Activated B cell treated with CpG ODN at 0.5 μM for 24 hours (primary cell): ENCODE measurements at regions not wholly inside any gene's neighbourhood (a gene's known extent, or its start where the extent isn't known, plus 50 kb on each side); places are given as distances from the start of the nearest gene placed in this dataset.

ENCODE experiments used
- ATAC-seq: fragments of 200-7000 bp; cut with Tn5 transposase; one replicate; pipeline ENCODE4 v1.10.0; 2021; ENCODE audit warnings: low read depth, mild to moderate bottlenecking, moderate library complexity
- CTCF ChIA-PET: fragments of 350-600 bp; sonication (Branson Sonifier 250); formaldehyde crosslinking; loops from one replicate; lab custom pipeline; 2021; ENCODE audit warnings: antibody characterized with exemption; lab: Charles Lee
- POLR2A ChIA-PET: fragments of 350-600 bp; sonication (Branson Sonifier 250); formaldehyde crosslinking; loops from one replicate; lab custom pipeline; 2021; ENCODE audit warnings: antibody characterized with exemption; lab: Charles Lee
- DNase-seq: peaks from one replicate; pipeline ENCODE4 v3.0.0; 2022
- H3K27ac Mint-ChIP-seq: one replicate; pipeline ENCODE4 v1.8.0; 2020; ENCODE audit warnings: mixed read lengths
- H3K27me3 Mint-ChIP-seq: one replicate; pipeline ENCODE4 v1.8.0; 2021; ENCODE audit warnings: mixed read lengths
- H3K36me3 Mint-ChIP-seq: one replicate; pipeline ENCODE4 v1.8.0; 2021; ENCODE audit warnings: low read depth, mixed read lengths
- H3K4me1 Mint-ChIP-seq: one replicate; pipeline ENCODE4 v1.8.0; 2021; ENCODE audit warnings: mixed read lengths
- H3K4me3 Mint-ChIP-seq: one replicate; pipeline ENCODE4 v1.8.0; 2020; ENCODE audit warnings: mild to moderate bottlenecking, mixed read lengths
- H3K9me3 Mint-ChIP-seq: one replicate; pipeline ENCODE4 v1.8.0; 2020; ENCODE audit warnings: mixed read lengths
- intact Hi-C: fragments of 100-400 bp; cut with micrococcal nuclease; formaldehyde crosslinking; loops from one replicate; pipeline ENCODE4 v1.15.1; 2024
- TF ChIP-seq, protein P1 (sequence below): fragments of 200-600 bp; IDR thresholded peaks from one replicate; pipeline ENCODE4 v1.8.0; 2022; ENCODE audit warnings: antibody characterized with exemption, mild to moderate bottlenecking

DNA sequence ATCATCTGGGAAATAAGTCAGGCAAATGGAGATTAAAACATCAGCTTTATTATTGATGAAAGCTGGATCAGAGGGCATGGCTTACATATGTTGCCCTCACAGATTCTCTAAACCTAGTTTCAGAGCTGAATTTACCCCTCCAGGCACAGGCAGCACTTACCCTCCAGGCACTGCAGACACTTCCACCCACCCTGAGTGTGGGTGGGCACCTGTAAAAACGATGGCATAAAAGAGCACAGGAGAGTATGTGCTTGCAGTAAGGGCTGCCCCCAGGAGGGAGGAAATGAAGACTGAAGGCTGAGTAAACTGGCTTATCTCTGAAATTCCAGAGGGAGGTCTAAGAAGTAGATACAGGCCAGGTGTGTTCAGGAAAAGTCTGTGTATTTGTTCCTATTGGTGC, 185.0 kb upstream of the HTR2A start:
- POLR2A ChIA-PET: no interaction called here
- TF ChIP-seq, protein P1, sequence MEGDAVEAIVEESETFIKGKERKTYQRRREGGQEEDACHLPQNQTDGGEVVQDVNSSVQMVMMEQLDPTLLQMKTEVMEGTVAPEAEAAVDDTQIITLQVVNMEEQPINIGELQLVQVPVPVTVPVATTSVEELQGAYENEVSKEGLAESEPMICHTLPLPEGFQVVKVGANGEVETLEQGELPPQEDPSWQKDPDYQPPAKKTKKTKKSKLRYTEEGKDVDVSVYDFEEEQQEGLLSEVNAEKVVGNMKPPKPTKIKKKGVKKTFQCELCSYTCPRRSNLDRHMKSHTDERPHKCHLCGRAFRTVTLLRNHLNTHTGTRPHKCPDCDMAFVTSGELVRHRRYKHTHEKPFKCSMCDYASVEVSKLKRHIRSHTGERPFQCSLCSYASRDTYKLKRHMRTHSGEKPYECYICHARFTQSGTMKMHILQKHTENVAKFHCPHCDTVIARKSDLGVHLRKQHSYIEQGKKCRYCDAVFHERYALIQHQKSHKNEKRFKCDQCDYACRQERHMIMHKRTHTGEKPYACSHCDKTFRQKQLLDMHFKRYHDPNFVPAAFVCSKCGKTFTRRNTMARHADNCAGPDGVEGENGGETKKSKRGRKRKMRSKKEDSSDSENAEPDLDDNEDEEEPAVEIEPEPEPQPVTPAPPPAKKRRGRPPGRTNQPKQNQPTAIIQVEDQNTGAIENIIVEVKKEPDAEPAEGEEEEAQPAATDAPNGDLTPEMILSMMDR: no peak
- Mint-ChIP-seq H3K36me3 (no peaks in the 10 kb centered on the region), H3K4me3 (no peak overlapping the region), H3K27ac (no peak overlapping the region), H3K27me3 (peaks cover 2% of the 10 kb centered on the region), H3K4me1 (no peaks in the 10 kb centered on the region), H3K9me3 (no peaks in the 10 kb centered on the region)
- intact Hi-C loops: no loop called here
- DNase-seq: no peak
- CTCF ChIA-PET: no interaction called here
- ATAC-seq: no peak

DNA sequence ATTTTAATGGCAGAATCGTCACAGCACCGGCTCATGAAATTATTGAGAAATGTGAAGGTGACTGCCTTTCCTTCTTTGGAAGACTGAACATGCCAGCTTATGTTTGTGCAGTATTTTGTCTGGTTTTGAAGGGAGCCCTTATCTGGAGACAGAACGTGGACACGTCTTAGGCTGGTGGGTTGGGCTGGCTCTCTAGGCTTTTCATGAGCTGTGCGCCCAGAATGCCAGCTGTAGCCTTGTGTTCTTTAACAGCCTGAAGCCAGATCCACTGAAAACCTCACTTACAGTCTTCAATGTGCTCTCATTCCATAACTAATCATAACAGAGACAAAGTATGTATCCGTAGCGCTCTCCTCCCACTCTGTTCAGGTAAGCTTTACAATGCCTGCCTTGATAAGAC, 184.4 kb upstream of the HTR2A start:
- TF ChIP-seq, protein P1: no peak
- Mint-ChIP-seq H3K36me3 (no peaks in the 10 kb centered on the region), H3K27ac (no peak overlapping the region), H3K27me3 (peaks cover 2% of the 10 kb centered on the region), H3K4me3 (no peak overlapping the region), H3K4me1 (no peaks in the 10 kb centered on the region), H3K9me3 (peaks cover 1% of the 10 kb centered on the region)
- ATAC-seq: no peak
- intact Hi-C loops: no loop called here
- no peak for DNase-seq
- ChIA-PET CTCF (no interaction called here), POLR2A (no interaction called here)

DNA sequence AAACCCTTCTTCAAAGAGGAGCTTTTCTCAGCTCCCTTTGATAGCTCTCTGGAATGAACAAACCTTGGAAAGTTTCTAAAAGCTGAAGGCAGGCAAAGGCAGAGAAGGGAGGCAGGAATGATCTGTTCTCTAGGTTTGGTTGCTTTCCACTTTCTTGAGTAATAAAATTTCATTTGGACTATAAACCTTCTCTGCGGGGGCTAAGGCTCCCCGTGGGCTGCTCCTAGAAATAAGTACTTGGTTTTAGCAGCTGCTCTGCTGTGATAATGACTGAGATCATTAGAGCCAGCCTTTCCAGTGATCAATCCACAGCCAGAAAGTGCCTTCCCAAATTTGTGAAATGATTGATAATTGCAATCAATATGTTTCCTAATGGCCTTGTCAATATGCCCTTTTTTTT, 183.8 kb upstream of the HTR2A start:
- CTCF ChIA-PET: interaction anchor here (1.1 kb wide), 1 partner anchor 107 kb away, joined by 3 read pairs; no protein-coding TSS in a partner anchor
- H3K4me1 Mint-ChIP-seq: no peaks in the 10 kb centered on the region
- intact Hi-C loops: no loop called here
- DNase-seq: no peak
- H3K36me3 Mint-ChIP-seq: no peaks in the 10 kb centered on the region
- peaks cover 6% of the 10 kb centered on the region for H3K9me3 Mint-ChIP-seq
- H3K27me3 Mint-ChIP-seq: peaks cover 2% of the 10 kb centered on the region
- TF ChIP-seq, protein P1: no peak
- H3K27ac Mint-ChIP-seq: no peak overlapping the region
- ATAC-seq: no peak
- no peak overlapping the region for H3K4me3 Mint-ChIP-seq
- POLR2A ChIA-PET: no interaction called here

DNA sequence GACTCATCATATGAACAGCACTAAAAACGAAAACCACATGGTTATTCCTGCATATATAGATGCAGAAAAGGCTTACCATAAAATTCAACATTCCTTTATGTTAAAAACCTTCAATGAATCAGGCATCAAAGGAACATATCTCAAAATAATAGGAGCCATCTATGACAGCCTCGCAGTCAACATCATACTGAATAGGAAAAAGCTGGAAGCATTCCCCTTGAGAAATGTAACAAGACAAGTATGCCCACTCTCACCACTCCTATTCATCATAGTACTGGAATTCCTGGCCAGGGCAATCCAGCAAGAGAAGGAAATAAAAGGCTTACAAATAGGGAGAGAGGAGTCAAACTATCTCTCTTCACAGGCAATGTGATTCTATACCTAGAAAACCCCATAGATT, 179.6 kb upstream of the HTR2A start:
- peaks cover 3% of the 10 kb centered on the region for H3K27me3 Mint-ChIP-seq
- H3K36me3 Mint-ChIP-seq: peaks cover 2% of the 10 kb centered on the region
- ChIA-PET POLR2A (no interaction called here), CTCF (no interaction called here)
- no peak overlapping the region for H3K27ac Mint-ChIP-seq
- intact Hi-C loops: no loop called here
- H3K4me3 Mint-ChIP-seq: no peak overlapping the region
- TF ChIP-seq, protein P1: no peak
- no peak for ATAC-seq
- H3K4me1 Mint-ChIP-seq: no peaks in the 10 kb centered on the region
- H3K9me3 Mint-ChIP-seq: peaks cover 17% of the 10 kb centered on the region
- no peak for DNase-seq

DNA sequence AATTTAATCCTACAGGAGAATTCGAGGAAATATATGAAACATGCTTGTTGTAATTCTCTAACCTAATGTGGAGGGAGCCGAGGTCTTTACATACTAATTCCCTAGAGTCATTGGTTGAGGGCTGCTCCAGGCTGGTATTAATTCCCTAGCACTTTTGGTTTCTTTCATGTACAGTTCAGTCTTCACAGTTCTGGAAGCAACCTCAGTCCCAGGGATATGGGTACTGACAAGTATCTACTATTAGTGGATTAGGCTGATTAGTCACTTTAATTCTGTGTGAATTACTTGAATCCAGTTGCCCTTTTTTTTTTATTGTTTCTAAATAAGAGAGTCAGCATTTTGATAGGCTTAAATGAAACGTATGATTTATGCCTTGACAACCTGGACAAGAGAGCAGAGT, 172.3 kb upstream of the HTR2A start:
- intact Hi-C loops: no loop called here
- no peaks in the 10 kb centered on the region for H3K4me1 Mint-ChIP-seq

More for the DNA sequence above, 172.3 kb upstream of the HTR2A start:
- Mint-ChIP-seq H3K9me3 (peaks cover under 1% of the 10 kb centered on the region), H3K4me3 (no peak overlapping the region), H3K27me3 (peaks cover 12% of the 10 kb centered on the region), H3K27ac (no peak overlapping the region), H3K36me3 (peaks cover under 1% of the 10 kb centered on the region)
- ATAC-seq (no peak), DNase-seq (no peak)
- CTCF ChIA-PET: no interaction called here
- TF ChIP-seq, protein P1: no peak
- POLR2A ChIA-PET: no interaction called here
